Chondrocyte (in vitro differentiated cells): ENCODE measurements at regions not wholly inside any gene's neighbourhood (a gene's known extent, or its start where the extent isn't known, plus 50 kb on each side); places are given as distances from the start of the nearest gene placed in this dataset.
"Not testable (repeated sequence)": the region's sequence is repeated elsewhere in the genome, so short reads cannot be mapped to it uniquely, and the experiment has no call there.

Experiments used
- DNase-seq: peaks from one replicate; pipeline ENCODE4 v3.0.0; 2021; ENCODE audit warnings: mixed read lengths, low spot score
- H3K27ac Mint-ChIP-seq: one replicate; pipeline ENCODE4 v1.8.0; 2021; ENCODE audit warnings: mild to moderate bottlenecking, moderate library complexity, mixed read lengths; ENCODE audit not compliant: unreplicated experiment
- H3K27me3 Mint-ChIP-seq: 2 replicates; pipeline ENCODE4 v1.8.0; 2021; ENCODE audit warnings: low read depth, mixed read lengths
- H3K36me3 Mint-ChIP-seq: 2 replicates; pipeline ENCODE4 v1.8.0; 2021; ENCODE audit warnings: low read depth, mixed read lengths
- H3K4me1 Mint-ChIP-seq: 2 replicates; pipeline ENCODE4 v1.8.0; 2021; ENCODE audit warnings: low read depth, mild to moderate bottlenecking, mixed read lengths
- H3K4me3 Mint-ChIP-seq: one replicate; pipeline ENCODE4 v1.8.0; 2021; ENCODE audit warnings: mild to moderate bottlenecking, moderate library complexity, mixed read lengths; ENCODE audit not compliant: unreplicated experiment
- H3K9me3 Mint-ChIP-seq: 2 replicates; pipeline ENCODE4 v1.8.0; 2021; ENCODE audit warnings: low read depth, mixed read lengths
- CTCF ChIP-seq: fragments of 200-600 bp; sonication (generic); IDR thresholded peaks from 2 replicates; pipeline ENCODE4 v1.5.0; 2021; ENCODE audit warnings: antibody characterized with exemption, mild to moderate bottlenecking, moderate library complexity

GRCh38 chr7:68770649-68771048 is 827.6 kb upstream of the AUTS2 start:
- H3K9me3 Mint-ChIP-seq: no peaks in the 10 kb centered on the region
- no peak overlapping the region for H3K4me3 Mint-ChIP-seq
- no peak for DNase-seq
- H3K4me1 Mint-ChIP-seq: peaks cover 4% of the 10 kb centered on the region
- TF ChIP-seq CTCF: no peak
- H3K27ac Mint-ChIP-seq: no peak overlapping the region
- no peaks in the 10 kb centered on the region for H3K27me3 Mint-ChIP-seq
- H3K36me3 Mint-ChIP-seq: no peaks in the 10 kb centered on the region

GRCh38 chr7:68776326-68776725 is 821.9 kb upstream of the AUTS2 start:
- peaks cover 11% of the 10 kb centered on the region for H3K4me1 Mint-ChIP-seq
- H3K27ac Mint-ChIP-seq: no peak overlapping the region
- H3K9me3 Mint-ChIP-seq: no peaks in the 10 kb centered on the region
- DNase-seq: no peak
- no peaks in the 10 kb centered on the region for H3K27me3 Mint-ChIP-seq
- H3K4me3 Mint-ChIP-seq: no peak overlapping the region
- TF ChIP-seq CTCF: no peak
- no peaks in the 10 kb centered on the region for H3K36me3 Mint-ChIP-seq

GRCh38 chr7:68783684-68784083 is 814.6 kb upstream of the AUTS2 start:
- no peak for TF ChIP-seq CTCF
- Mint-ChIP-seq H3K27me3 (no peaks in the 10 kb centered on the region), H3K4me1 (peaks cover 9% of the 10 kb centered on the region), H3K9me3 (no peaks in the 10 kb centered on the region), H3K27ac (no peak overlapping the region), H3K4me3 (no peak overlapping the region), H3K36me3 (no peaks in the 10 kb centered on the region)
- no peak for DNase-seq

GRCh38 chr7:68785036-68785435 is 813.2 kb upstream of the AUTS2 start:
- Mint-ChIP-seq H3K9me3 (no peaks in the 10 kb centered on the region), H3K4me3 (no peak overlapping the region)
- no peak for DNase-seq

GRCh38 chr7:68787566-68787965 is 810.7 kb upstream of the AUTS2 start:
- Mint-ChIP-seq H3K36me3 (no peaks in the 10 kb centered on the region), H3K9me3 (no peaks in the 10 kb centered on the region), H3K4me3 (no peak overlapping the region), H3K27me3 (no peaks in the 10 kb centered on the region), H3K27ac (no peak overlapping the region), H3K4me1 (peaks cover 8% of the 10 kb centered on the region)
- TF ChIP-seq CTCF: no peak
- DNase-seq: no peak

More at GRCh38 chr7:68785036-68785435, 813.2 kb upstream of the AUTS2 start:
- Mint-ChIP-seq H3K4me1 (peaks cover 8% of the 10 kb centered on the region), H3K27me3 (no peaks in the 10 kb centered on the region), H3K36me3 (no peaks in the 10 kb centered on the region), H3K27ac (no peak overlapping the region)
- no peak for TF ChIP-seq CTCF

- not testable (repeated sequence) for H3K27ac Mint-ChIP-seq, H3K4me3 Mint-ChIP-seq, H3K4me1 Mint-ChIP-seq, H3K27me3 Mint-ChIP-seq, H3K9me3 Mint-ChIP-seq, H3K36me3 Mint-ChIP-seq, DNase-seq
These were observed 809.7 kb upstream of the AUTS2 start for GRCh38 chr7:68788529-68788928.
